Vagina (tissue), 2 donors: ENCODE measurements at regions not wholly inside any gene's neighbourhood (a gene's known extent, or its start where the extent isn't known, plus 50 kb on each side); places are given as distances from the start of the nearest gene placed in this dataset.

Source experiments
- POLR2A ChIP-seq, 2 donors: fragments of 450-650 bp; IDR thresholded peaks; one replicate each; pipeline ENCODE4 v1.6.1; 2017; ENCODE audit warnings: antibody characterized with exemption in 2 of 2, mild to moderate bottlenecking in 2 of 2, moderate library complexity in 2 of 2
- TF ChIP-seq, protein P1 (sequence below), 3 experiments: fragments of 450-650 bp in 2 of 3; fragments of 200-600 bp in 1 of 3; sonication (generic) in 1 of 3; IDR thresholded peaks; one replicate each; pipeline ENCODE4 v1.5.1; 2017 to 2019; ENCODE audit warnings: antibody characterized with exemption in 3 of 3, mild to moderate bottlenecking in 2 of 3, moderate library complexity in 2 of 3

DNA sequence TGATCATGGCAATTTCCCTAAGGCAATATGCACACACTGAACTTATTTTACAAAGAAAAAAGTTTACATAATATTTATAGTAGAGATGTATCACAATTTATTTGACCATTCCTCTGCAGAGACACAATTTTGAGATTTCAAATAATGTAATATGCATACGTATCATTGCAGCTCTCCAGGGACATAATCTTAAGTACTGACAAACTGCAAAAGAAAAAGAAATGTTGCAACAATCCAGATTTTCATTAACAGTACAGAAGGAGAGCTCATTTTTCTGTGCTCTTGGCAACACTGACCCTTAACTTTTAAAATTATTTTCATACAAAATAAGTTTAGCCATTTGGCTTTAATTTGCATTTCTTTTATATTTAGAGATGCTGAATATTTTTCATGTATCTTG, 710.2 kb upstream of the SLC39A10 start:
- no peak for TF ChIP-seq POLR2A (IDR thresholded peaks at IDR 0.05)
- TF ChIP-seq, protein P1, sequence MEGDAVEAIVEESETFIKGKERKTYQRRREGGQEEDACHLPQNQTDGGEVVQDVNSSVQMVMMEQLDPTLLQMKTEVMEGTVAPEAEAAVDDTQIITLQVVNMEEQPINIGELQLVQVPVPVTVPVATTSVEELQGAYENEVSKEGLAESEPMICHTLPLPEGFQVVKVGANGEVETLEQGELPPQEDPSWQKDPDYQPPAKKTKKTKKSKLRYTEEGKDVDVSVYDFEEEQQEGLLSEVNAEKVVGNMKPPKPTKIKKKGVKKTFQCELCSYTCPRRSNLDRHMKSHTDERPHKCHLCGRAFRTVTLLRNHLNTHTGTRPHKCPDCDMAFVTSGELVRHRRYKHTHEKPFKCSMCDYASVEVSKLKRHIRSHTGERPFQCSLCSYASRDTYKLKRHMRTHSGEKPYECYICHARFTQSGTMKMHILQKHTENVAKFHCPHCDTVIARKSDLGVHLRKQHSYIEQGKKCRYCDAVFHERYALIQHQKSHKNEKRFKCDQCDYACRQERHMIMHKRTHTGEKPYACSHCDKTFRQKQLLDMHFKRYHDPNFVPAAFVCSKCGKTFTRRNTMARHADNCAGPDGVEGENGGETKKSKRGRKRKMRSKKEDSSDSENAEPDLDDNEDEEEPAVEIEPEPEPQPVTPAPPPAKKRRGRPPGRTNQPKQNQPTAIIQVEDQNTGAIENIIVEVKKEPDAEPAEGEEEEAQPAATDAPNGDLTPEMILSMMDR (IDR thresholded peaks at IDR 0.05), result no peak
